GM18868 (cell line): ENCODE measurements at regions not wholly inside any gene's neighbourhood (a gene's known extent, or its start where the extent isn't known, plus 50 kb on each side); places are given as distances from the start of the nearest gene placed in this dataset.

Source experiments
- ATAC-seq: cut with Tn5 transposase; IDR thresholded peaks from one replicate; pipeline ENCODE4 v1.9.1; 2021; ENCODE audit warnings: mild to moderate bottlenecking, moderate library complexity; ENCODE audit not compliant: unreplicated experiment

DNA sequence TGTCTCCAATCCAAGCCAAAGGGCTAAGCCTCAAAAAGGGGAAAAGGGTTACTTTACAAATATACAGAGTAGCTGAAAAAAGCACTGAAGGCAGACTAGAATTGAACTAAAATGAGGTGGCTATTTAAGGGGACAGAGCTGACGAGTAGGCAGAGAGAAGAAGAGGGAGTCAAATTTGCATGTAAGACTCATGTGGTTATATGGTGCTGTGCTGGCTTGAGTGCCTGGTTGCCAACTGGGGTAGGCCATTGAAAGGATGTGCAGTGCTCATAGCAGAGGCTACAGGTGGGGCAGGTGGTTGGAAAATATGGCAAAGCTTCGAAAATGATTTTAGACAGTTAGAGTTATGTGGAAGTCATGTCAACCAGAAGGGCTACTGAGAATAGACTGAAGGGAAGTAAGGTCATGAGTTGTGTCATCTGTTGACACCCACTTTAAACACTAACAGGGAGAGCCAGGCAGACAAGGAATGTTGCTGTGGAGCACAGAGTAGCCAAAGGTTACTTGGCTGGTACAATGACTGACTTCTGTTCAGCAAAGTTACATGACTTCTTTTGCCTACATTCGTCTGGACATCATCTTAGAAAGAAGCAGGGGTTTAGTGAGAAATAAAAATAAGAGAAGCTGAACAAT, 1210.4 kb downstream of the ADGRL3 start:
- ATAC-seq = no peak

- no peak for ATAC-seq
These were observed 1208.3 kb downstream of the ADGRL3 start for GRCh38 chr4:62408454-62408853.

DNA sequence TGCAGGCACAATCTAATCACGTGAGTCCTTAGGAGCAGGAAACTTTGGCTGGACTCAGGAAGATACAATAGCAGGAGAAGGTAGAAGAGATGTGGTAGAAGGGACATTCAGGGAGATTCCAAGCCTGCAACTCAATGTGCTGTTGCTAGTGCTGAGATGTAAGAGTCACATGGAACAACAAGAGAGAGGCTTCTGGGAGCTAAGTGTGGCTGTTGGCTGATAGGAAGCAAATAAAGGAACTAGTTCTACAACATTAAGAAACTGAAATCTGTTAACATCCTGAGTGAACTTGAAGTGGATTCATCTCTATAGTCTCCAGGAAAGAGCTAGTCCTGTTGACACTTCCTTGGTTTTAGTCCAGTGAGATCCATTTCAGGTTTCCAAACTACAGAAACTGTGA, 1207.4 kb downstream of the ADGRL3 start:
- peak; percentile 66 for ATAC-seq

DNA sequence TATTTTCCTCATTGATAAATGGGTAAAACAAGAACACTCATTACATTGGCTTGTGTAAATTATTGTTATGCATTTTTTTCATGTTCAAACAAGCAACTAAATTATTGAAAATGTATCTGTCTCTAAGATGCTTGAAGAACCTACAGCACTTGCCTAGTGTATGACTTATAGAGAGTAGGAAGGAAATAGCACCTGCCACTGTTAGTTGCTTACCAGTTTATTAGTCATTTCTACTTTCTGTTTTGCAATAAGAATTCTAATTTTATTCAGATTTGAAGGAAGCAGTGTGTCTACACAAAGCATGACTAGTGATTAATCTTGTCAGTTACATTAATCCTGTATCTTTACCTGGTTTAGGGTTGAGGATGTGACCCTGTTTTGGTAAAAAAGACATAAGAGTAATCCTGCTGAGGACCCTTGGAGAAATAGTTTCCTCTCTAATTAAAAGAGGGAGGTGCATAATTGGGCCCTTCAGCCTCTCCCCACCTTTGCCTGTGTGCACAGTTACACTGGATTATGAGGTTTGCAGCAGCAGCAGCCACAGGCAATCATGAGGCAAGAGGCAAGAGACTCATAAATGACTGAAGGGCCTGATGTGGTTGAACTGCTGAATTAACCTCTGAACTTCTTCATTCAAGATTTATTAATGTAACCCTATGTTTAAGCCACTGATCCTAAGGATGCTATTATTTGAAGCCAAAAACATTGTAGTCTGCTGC, 1202.1 kb downstream of the ADGRL3 start:
- ATAC-seq = peak; percentile 53

GRCh38 chr4:62399242-62399641, 1199.1 kb downstream of the ADGRL3 start:
- ATAC-seq = peak; percentile 79

- ATAC-seq = peak; percentile 20
These were observed 1198.2 kb downstream of the ADGRL3 start for GRCh38 chr4:62398318-62398717.

DNA sequence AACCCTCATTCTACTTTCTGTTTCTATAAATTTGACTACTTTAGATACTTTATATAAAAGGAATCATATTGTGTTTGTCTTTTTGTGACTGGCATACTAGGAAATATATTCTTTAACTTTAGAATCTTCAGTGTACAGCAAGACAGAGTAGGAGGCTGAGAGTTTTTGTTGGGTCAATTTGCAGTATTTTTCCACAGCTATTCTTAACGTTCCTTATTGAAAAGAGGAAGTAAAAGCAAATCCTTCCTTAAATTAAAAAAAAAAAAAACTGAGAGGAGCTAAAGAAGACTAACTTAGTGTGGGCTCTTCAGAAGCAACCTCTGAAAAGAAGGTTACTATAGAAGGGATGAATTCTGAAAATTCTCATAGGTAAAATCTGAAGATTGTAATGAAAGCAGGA, 1194.6 kb downstream of the ADGRL3 start:
- peak; percentile 18 for ATAC-seq

DNA sequence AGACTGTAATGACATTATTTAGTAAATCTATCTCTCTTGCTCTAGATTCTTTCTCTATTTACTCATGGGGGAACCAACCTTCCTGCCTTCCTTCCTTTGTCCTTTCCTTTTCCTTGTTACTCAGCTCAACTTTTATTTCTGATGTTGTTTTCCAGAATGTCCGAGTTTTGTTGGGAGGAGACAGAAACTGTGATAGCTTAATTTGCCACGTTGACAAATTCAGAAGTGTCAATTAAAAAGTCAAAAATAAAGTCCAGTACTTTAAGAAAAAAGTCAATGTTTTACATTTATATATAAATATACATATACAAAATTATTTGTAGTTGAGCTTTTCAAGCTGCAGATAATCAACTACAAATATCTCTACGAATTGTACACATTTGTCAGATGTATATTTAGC, 1187.7 kb downstream of the ADGRL3 start:
- no peak for ATAC-seq

DNA sequence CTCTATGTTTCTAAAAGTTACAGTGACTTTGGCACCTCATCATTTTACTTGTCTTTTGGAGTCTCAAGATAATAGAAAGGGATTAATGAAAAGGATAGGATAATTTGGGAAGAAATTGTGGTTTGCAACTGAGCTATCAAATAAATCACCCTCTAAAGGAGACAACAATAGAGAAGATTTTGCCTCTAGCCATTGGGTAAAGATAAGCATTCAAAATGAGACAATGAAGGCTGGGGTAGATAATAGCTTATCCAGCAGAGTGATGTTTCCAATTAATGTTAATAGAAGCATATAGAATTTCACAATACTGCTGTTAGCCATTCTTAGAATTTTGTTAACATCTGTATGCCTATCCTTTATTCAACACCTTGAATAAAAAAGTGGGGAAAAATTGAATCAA, 1177.6 kb downstream of the ADGRL3 start:
- no peak for ATAC-seq

- ATAC-seq = no peak
These were observed 1177.1 kb downstream of the ADGRL3 start for GRCh38 chr4:62377245-62377644.

DNA sequence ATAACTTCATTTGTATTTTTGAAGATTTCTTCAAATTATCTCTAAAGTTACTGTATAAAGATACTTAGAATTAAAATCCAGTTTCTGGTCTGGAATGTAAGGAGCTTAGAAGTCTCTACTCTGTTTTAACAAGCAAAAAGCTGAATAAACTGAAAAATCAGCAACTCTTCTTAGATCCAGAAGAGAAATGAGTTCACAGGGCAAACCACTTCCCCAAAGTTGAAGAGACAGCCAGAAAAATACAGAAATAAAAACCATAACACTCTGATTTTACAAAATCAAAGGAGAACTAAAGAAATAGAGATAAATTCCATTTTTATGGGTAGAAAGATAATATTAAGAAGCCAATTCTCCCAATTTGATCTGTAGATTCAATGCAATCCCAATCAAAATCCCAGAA, 1166.8 kb downstream of the ADGRL3 start:
- ATAC-seq = no peak

GRCh38 chr4:62360156-62360545, 1160.0 kb downstream of the ADGRL3 start:
- ATAC-seq = no peak

GRCh38 chr4:62359441-62360155, 1159.5 kb downstream of the ADGRL3 start:
- ATAC-seq = no peak

DNA sequence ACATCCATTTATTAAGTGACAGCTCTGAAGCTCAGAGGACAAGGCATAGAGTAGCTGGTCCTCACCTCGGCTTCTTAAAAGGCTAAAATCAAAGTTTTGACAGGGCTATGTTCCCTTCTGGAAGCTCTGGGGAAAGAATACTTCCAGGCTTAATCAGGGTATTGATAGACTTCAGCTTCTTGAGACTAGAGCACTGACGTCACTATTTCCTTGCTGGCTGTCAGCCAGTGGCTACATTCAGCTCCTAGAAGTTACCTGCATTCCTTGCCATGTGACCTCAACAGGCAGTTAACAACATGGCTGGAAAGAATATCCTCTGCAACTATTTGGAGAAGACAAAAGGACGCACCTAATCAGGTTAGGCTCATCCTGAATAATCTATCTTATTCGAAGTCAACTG, 1144.8 kb downstream of the ADGRL3 start:
- no peak for ATAC-seq

- no peak for ATAC-seq
These were observed 1144.3 kb downstream of the ADGRL3 start for GRCh38 chr4:62344474-62344873.

GRCh38 chr4:62342346-62342745, 1142.2 kb downstream of the ADGRL3 start:
- no peak for ATAC-seq

- no peak for ATAC-seq
These were observed 1128.4 kb downstream of the ADGRL3 start for GRCh38 chr4:62328526-62328925.

GRCh38 chr4:62327612-62328297, 1127.6 kb downstream of the ADGRL3 start:
- no peak for ATAC-seq

- no peak for ATAC-seq
These were observed 1124.1 kb downstream of the ADGRL3 start for GRCh38 chr4:62324215-62324614.

GRCh38 chr4:62320612-62321011, 1120.5 kb downstream of the ADGRL3 start:
- no peak for ATAC-seq

- ATAC-seq = no peak
These were observed 1102.6 kb downstream of the ADGRL3 start for GRCh38 chr4:62302710-62303109.

- no peak for ATAC-seq
These were observed 1101.4 kb downstream of the ADGRL3 start for GRCh38 chr4:62301500-62301899.
